ENCODE measurements at regions not wholly inside any gene's neighbourhood (a gene's known extent, or its start where the extent isn't known, plus 50 kb on each side); places are given as distances from the start of the nearest gene placed in this dataset.

DNA sequence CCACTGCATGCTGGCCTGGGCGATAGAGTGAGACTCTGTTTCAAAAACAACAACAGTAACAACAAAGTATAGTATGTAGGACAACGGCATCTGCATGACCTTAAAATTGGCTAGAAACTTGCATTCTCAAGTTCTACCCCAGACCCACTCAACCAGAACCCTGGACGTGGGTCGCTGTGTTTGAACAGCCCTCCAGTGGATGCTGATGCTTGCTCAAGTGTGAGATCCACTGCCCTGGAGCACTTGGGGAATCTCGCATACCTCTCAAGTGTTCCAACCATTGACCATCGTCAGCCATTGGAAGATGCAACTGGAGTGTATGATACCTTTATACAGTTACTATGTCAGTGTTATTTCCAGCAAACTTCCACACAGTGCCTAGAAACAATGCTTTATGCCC, 435.9 kb downstream of the DCDC2C start:
- peaks cover 8% of the 10 kb centered on the region for H3K9me3 Mint-ChIP-seq (ENCODE audit: unreplicated experiment)
- BruUV-seq (replicated peaks), result no TSS peak
- CTCF ChIA-PET, result interaction anchor here (0.6 kb wide), 1 partner anchor 664 kb away, joined by 3 read pairs; no protein-coding TSS in a partner anchor
- intact Hi-C loops (cut with micrococcal nuclease), result no loop called here
- H3K27ac Mint-ChIP-seq (ENCODE audit: low read depth, unreplicated experiment), result no peak overlapping the region
- TF ChIP-seq, protein P1, sequence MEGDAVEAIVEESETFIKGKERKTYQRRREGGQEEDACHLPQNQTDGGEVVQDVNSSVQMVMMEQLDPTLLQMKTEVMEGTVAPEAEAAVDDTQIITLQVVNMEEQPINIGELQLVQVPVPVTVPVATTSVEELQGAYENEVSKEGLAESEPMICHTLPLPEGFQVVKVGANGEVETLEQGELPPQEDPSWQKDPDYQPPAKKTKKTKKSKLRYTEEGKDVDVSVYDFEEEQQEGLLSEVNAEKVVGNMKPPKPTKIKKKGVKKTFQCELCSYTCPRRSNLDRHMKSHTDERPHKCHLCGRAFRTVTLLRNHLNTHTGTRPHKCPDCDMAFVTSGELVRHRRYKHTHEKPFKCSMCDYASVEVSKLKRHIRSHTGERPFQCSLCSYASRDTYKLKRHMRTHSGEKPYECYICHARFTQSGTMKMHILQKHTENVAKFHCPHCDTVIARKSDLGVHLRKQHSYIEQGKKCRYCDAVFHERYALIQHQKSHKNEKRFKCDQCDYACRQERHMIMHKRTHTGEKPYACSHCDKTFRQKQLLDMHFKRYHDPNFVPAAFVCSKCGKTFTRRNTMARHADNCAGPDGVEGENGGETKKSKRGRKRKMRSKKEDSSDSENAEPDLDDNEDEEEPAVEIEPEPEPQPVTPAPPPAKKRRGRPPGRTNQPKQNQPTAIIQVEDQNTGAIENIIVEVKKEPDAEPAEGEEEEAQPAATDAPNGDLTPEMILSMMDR (IDR thresholded peaks at IDR 0.05; ENCODE audit: unreplicated experiment), result no peak
- H3K27me3 Mint-ChIP-seq (ENCODE audit: insufficient read depth, unreplicated experiment), result no peaks in the 10 kb centered on the region
- no peak for DNase-seq (ENCODE audit: unreplicated experiment)
- peaks cover 28% of the 10 kb centered on the region for H3K4me1 Mint-ChIP-seq (ENCODE audit: insufficient read depth, unreplicated experiment)
- no peaks in the 10 kb centered on the region for H3K36me3 Mint-ChIP-seq (ENCODE audit: insufficient read depth, unreplicated experiment)
- POLR2A ChIA-PET, result no interaction called here
- no peak overlapping the region for H3K4me3 Mint-ChIP-seq (ENCODE audit: unreplicated experiment)

DNA sequence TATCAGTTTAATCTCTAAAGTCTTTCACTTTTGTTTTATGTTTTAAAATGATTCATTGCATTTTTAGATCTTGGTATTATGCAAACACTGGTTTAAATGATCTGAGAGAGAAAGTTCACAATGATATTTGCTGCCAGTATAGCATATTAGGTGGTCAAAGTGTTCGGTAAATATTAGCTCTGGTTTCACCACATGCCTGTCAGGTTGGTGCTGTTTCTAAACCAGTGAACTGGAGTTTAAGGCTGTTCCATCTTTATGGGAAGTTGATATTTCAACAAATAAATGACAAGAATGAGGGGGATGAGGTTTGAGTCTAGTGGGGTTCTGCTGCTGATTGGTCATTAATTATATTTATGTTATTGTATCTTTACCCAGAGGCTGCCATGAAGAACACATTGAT, 436.4 kb downstream of the DCDC2C start:
- Mint-ChIP-seq H3K36me3 (ENCODE audit: insufficient read depth, unreplicated experiment) (no peaks in the 10 kb centered on the region), H3K4me1 (ENCODE audit: insufficient read depth, unreplicated experiment) (peaks cover 25% of the 10 kb centered on the region), H3K27me3 (ENCODE audit: insufficient read depth, unreplicated experiment) (no peaks in the 10 kb centered on the region), H3K4me3 (ENCODE audit: unreplicated experiment) (no peak overlapping the region), H3K27ac (ENCODE audit: low read depth, unreplicated experiment) (no peak overlapping the region), H3K9me3 (ENCODE audit: unreplicated experiment) (peaks cover 8% of the 10 kb centered on the region)
- no peak for DNase-seq (ENCODE audit: unreplicated experiment)
- TF ChIP-seq, protein P1 (IDR thresholded peaks at IDR 0.05; ENCODE audit: unreplicated experiment), result no peak
- no TSS peak for BruUV-seq (replicated peaks)
- POLR2A ChIA-PET, result no interaction called here
- intact Hi-C loops (cut with micrococcal nuclease), result no loop called here
- CTCF ChIA-PET, result interaction anchor here (1.2 kb wide), 1 partner anchor 17 kb away, joined by 4 read pairs; no protein-coding TSS in a partner anchor

DNA sequence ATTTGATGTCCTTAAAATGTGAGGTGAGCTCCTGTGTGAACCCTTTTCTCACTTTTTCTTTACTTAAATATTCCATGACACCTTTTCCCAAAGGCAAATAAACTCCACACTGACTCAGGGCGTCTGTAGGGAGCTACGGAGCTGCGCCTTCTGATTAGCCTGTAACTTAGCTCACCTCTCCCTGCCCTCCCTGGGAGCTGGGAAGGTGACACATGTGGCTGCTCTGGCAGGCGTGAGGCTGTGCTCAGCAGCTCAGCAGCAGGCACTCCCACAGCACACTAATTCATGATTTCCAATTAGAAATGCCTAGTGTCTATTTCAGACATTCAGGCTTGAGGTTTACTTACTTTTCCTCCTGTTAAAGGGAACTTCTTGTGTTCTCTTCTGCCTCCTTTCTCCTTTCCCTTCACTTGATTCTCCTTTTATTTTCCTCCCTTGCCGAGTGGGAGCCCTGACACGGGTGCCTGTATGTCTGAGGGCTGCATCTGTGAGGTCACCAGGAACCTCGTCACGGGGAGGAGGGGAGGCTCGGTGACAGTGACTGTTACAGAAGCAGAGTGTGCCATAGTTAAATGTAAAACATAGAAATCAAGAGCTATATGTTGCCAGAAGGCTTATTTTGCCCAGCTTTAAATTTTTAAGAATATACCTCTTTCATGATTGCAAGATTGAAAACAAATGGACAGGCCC, 437.1 kb downstream of the DCDC2C start:
- Mint-ChIP-seq H3K27ac (ENCODE audit: low read depth, unreplicated experiment) (no peak overlapping the region), H3K4me3 (ENCODE audit: unreplicated experiment) (no peak overlapping the region), H3K4me1 (ENCODE audit: insufficient read depth, unreplicated experiment) (peaks cover 18% of the 10 kb centered on the region), H3K36me3 (ENCODE audit: insufficient read depth, unreplicated experiment) (no peaks in the 10 kb centered on the region), H3K9me3 (ENCODE audit: unreplicated experiment) (peaks cover 8% of the 10 kb centered on the region), H3K27me3 (ENCODE audit: insufficient read depth, unreplicated experiment) (no peaks in the 10 kb centered on the region)
- BruUV-seq (replicated peaks), result no TSS peak
- ChIA-PET CTCF (interaction anchor here (0.7 to 1.2 kb wide), 3 partner anchors 10 to 744 kb away, joined by 3 to 4 read pairs (median 4); no protein-coding TSS in a partner anchor), POLR2A (no interaction called here)
- intact Hi-C loops (cut with micrococcal nuclease), result no loop called here
- TF ChIP-seq, protein P1 (IDR thresholded peaks at IDR 0.05; ENCODE audit: unreplicated experiment), result no peak
- no peak for DNase-seq (ENCODE audit: unreplicated experiment)

DNA sequence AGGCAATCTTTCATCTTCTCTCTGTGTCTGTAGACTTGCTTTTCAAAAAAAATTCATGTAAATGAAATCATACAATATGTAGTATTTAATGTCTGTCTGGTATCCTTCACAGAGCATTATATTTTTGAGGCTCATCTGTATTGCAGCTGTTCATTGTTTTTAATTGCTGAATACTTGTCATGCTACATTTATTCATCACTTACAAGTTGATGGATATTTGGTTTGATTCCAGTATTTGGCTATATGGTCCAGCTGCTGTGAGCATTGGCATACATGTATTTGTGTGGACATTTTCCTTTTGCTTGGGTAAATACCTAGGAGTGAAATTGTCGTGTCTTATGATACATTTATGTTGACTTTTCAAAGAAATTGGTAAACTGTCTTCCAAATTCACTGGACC, 441.4 kb downstream of the DCDC2C start:
- Mint-ChIP-seq H3K9me3 (ENCODE audit: unreplicated experiment) (peaks cover 10% of the 10 kb centered on the region), H3K4me3 (ENCODE audit: unreplicated experiment) (no peak overlapping the region), H3K36me3 (ENCODE audit: insufficient read depth, unreplicated experiment) (no peaks in the 10 kb centered on the region), H3K27me3 (ENCODE audit: insufficient read depth, unreplicated experiment) (no peaks in the 10 kb centered on the region), H3K4me1 (ENCODE audit: insufficient read depth, unreplicated experiment) (peaks cover 11% of the 10 kb centered on the region), H3K27ac (ENCODE audit: low read depth, unreplicated experiment) (no peak overlapping the region)
- ChIA-PET POLR2A (no interaction called here), CTCF (no interaction called here)
- no peak for DNase-seq (ENCODE audit: unreplicated experiment)
- TF ChIP-seq, protein P1 (IDR thresholded peaks at IDR 0.05; ENCODE audit: unreplicated experiment), result no peak
- intact Hi-C loops (cut with micrococcal nuclease), result no loop called here
- BruUV-seq (replicated peaks), result no TSS peak
